Glutamatergic neuron (in vitro differentiated cells): ENCODE measurements at regions not wholly inside any gene's neighbourhood (a gene's known extent, or its start where the extent isn't known, plus 50 kb on each side); places are given as distances from the start of the nearest gene placed in this dataset.

ENCODE experiments used
- DNase-seq: peaks from one replicate; pipeline ENCODE4 v3.0.0; 2022
- H3K27ac Mint-ChIP-seq: one replicate; pipeline ENCODE4 v1.8.0; 2020; ENCODE audit warnings: mild to moderate bottlenecking, mixed read lengths, inconsistent platforms; ENCODE audit not compliant: unreplicated experiment
- H3K27me3 Mint-ChIP-seq: one replicate; pipeline ENCODE4 v1.8.0; 2020; ENCODE audit warnings: mild to moderate bottlenecking, moderate library complexity, mixed read lengths, inconsistent platforms; ENCODE audit not compliant: unreplicated experiment
- H3K36me3 Mint-ChIP-seq: one replicate; pipeline ENCODE4 v1.8.0; 2020; ENCODE audit warnings: mild to moderate bottlenecking, mixed read lengths, inconsistent platforms; ENCODE audit not compliant: unreplicated experiment
- H3K4me1 Mint-ChIP-seq: one replicate; pipeline ENCODE4 v1.8.0; 2020; ENCODE audit warnings: mild to moderate bottlenecking, low read depth, mixed read lengths, inconsistent platforms; ENCODE audit not compliant: unreplicated experiment
- H3K4me3 Mint-ChIP-seq: one replicate; pipeline ENCODE4 v1.8.0; 2020; ENCODE audit warnings: mild to moderate bottlenecking, mixed read lengths, inconsistent platforms; ENCODE audit not compliant: unreplicated experiment
- H3K9me3 Mint-ChIP-seq: one replicate; pipeline ENCODE4 v1.8.0; 2020; ENCODE audit warnings: mild to moderate bottlenecking, moderate library complexity, mixed read lengths, inconsistent platforms; ENCODE audit not compliant: unreplicated experiment
- TF ChIP-seq, protein P1 (sequence below): fragments of 200-600 bp; sonication (generic); IDR thresholded peaks from one replicate; pipeline ENCODE4 v1.5.0; 2021; ENCODE audit not compliant: partially characterized antibody, unreplicated experiment

GRCh38 chr7:54252256-54253035 lies 289.7 kb upstream of the VSTM2A start:
- Mint-ChIP-seq H3K36me3 (no peaks in the 10 kb centered on the region), H3K4me1 (no peaks in the 10 kb centered on the region), H3K4me3 (no peak overlapping the region), H3K27ac (no peak overlapping the region), H3K9me3 (no peaks in the 10 kb centered on the region), H3K27me3 (no peaks in the 10 kb centered on the region)
- no peak for DNase-seq
- TF ChIP-seq, protein P1, sequence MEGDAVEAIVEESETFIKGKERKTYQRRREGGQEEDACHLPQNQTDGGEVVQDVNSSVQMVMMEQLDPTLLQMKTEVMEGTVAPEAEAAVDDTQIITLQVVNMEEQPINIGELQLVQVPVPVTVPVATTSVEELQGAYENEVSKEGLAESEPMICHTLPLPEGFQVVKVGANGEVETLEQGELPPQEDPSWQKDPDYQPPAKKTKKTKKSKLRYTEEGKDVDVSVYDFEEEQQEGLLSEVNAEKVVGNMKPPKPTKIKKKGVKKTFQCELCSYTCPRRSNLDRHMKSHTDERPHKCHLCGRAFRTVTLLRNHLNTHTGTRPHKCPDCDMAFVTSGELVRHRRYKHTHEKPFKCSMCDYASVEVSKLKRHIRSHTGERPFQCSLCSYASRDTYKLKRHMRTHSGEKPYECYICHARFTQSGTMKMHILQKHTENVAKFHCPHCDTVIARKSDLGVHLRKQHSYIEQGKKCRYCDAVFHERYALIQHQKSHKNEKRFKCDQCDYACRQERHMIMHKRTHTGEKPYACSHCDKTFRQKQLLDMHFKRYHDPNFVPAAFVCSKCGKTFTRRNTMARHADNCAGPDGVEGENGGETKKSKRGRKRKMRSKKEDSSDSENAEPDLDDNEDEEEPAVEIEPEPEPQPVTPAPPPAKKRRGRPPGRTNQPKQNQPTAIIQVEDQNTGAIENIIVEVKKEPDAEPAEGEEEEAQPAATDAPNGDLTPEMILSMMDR: no peak

GRCh38 chr7:54253036-54253373 lies 289.2 kb upstream of the VSTM2A start:
- Mint-ChIP-seq H3K27ac (no peak overlapping the region), H3K27me3 (no peaks in the 10 kb centered on the region), H3K9me3 (no peaks in the 10 kb centered on the region), H3K4me1 (no peaks in the 10 kb centered on the region), H3K4me3 (no peak overlapping the region), H3K36me3 (no peaks in the 10 kb centered on the region)
- TF ChIP-seq, protein P1: no peak
- no peak for DNase-seq

GRCh38 chr7:54255242-54255641 lies 286.9 kb upstream of the VSTM2A start:
- TF ChIP-seq, protein P1: no peak
- Mint-ChIP-seq H3K27me3 (no peaks in the 10 kb centered on the region), H3K4me1 (no peaks in the 10 kb centered on the region)

GRCh38 chr7:54259185-54259584 lies 283.0 kb upstream of the VSTM2A start:
- Mint-ChIP-seq H3K9me3 (no peaks in the 10 kb centered on the region), H3K27me3 (no peaks in the 10 kb centered on the region)

More at GRCh38 chr7:54255242-54255641, 286.9 kb upstream of the VSTM2A start:
- no peak for DNase-seq
- H3K4me3 Mint-ChIP-seq: no peak overlapping the region
- no peaks in the 10 kb centered on the region for H3K36me3 Mint-ChIP-seq
- no peak overlapping the region for H3K27ac Mint-ChIP-seq
- H3K9me3 Mint-ChIP-seq: no peaks in the 10 kb centered on the region

DNA sequence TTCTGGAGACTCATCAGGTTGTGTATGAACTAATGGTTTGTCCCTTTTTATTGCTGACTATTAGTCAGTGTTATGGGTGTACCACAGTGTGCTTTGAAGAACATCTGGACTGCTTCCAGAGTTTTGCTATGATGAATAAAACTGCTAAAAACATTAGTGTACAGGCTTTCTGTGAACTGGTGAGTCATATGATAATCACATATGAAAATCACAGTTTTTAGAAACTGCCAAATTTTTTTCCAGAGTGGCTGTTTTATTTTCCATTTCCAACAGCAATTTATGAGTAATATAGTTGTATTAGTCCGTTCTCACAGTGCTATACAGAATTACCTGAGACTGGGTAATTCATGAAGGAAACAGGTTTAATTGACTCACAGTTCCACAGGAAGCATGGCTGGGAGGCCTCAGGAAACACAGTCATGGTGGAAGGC lies 281.2 kb upstream of the VSTM2A start:
- Mint-ChIP-seq H3K27me3 (no peaks in the 10 kb centered on the region), H3K36me3 (no peaks in the 10 kb centered on the region), H3K9me3 (no peaks in the 10 kb centered on the region), H3K4me1 (no peaks in the 10 kb centered on the region), H3K27ac (no peak overlapping the region), H3K4me3 (no peak overlapping the region)
- no peak for DNase-seq
- TF ChIP-seq, protein P1: no peak

More at GRCh38 chr7:54259185-54259584, 283.0 kb upstream of the VSTM2A start:
- no peaks in the 10 kb centered on the region for H3K4me1 Mint-ChIP-seq
- H3K27ac Mint-ChIP-seq: no peak overlapping the region
- no peaks in the 10 kb centered on the region for H3K36me3 Mint-ChIP-seq
- TF ChIP-seq, protein P1: no peak
- no peak for DNase-seq
- H3K4me3 Mint-ChIP-seq: no peak overlapping the region
